ENCODE measurements at regions not wholly inside any gene's neighbourhood (a gene's known extent, or its start where the extent isn't known, plus 50 kb on each side); places are given as distances from the start of the nearest gene placed in this dataset.
"Not testable (repeated sequence)": the region's sequence is repeated elsewhere in the genome, so short reads cannot be mapped to it uniquely, and the experiment has no call there.

DNA sequence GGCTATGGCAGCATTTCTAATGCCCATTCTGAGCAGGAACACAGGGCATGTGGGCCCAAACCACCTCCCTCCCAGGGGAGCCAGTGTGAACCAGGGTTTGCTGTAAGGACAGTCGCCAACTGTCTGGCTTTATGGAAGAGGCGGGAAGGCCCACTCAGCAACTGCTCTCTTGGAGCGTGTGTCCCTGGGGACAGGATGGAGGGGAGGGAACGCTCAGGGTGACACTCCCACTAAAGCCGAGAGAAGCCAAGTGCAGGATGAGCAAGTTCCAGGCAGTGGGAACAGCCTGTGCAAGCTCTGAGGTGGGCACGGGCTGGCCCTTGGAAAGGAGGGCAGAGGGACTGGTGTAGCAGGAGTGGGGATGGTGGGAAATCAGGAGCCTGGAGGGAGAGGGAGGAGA lies 233.0 kb upstream of the FRG2C start:
- TF ChIP-seq, protein P1, sequence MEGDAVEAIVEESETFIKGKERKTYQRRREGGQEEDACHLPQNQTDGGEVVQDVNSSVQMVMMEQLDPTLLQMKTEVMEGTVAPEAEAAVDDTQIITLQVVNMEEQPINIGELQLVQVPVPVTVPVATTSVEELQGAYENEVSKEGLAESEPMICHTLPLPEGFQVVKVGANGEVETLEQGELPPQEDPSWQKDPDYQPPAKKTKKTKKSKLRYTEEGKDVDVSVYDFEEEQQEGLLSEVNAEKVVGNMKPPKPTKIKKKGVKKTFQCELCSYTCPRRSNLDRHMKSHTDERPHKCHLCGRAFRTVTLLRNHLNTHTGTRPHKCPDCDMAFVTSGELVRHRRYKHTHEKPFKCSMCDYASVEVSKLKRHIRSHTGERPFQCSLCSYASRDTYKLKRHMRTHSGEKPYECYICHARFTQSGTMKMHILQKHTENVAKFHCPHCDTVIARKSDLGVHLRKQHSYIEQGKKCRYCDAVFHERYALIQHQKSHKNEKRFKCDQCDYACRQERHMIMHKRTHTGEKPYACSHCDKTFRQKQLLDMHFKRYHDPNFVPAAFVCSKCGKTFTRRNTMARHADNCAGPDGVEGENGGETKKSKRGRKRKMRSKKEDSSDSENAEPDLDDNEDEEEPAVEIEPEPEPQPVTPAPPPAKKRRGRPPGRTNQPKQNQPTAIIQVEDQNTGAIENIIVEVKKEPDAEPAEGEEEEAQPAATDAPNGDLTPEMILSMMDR (IDR thresholded peaks at IDR 0.05 in 4 of 5, conservative IDR thresholded peaks at IDR 0.05 in 1 of 5), result not testable (repeated sequence)
- TF ChIP-seq POLR2A (IDR thresholded peaks at IDR 0.05), result not testable (repeated sequence)
